T-cell (primary cell): ENCODE measurements at regions not wholly inside any gene's neighbourhood (a gene's known extent, or its start where the extent isn't known, plus 50 kb on each side); places are given as distances from the start of the nearest gene placed in this dataset.

Source experiments
- ATAC-seq, 4 experiments: fragments of 200-7000 bp in 3 of 4; fragments of 150-1000 bp in 1 of 4; cut with Tn5 transposase; replicated peaks in 1 of 4; 1 replicate in 3 of 4; 2 replicates in 1 of 4; pipeline ENCODE4 v1.10.0; 2021; ENCODE audit warnings: moderate library complexity in 3 of 4, mild to moderate bottlenecking in 2 of 4, moderate number of reproducible peaks in 1 of 4
- CTCF ChIA-PET, 2 donors: fragments of 300-600 bp; sonication (Branson Sonifier 250); formaldehyde crosslinking; loops; one replicate each; lab custom pipeline; 2022; ENCODE audit warnings: antibody characterized with exemption in 2 of 2; lab: Charles Lee
- POLR2A ChIA-PET, 2 donors: fragments of 300-600 bp; sonication (Branson Sonifier 250); formaldehyde crosslinking; loops; one replicate each; lab custom pipeline; 2022; ENCODE audit warnings: antibody characterized with exemption in 2 of 2; lab: Charles Lee
- DNase-seq, 35 experiments: peaks; one replicate each; pipeline versions ENCODE4 v3.0.0 to v3.0.0-alpha.2; 2013 to 2023
- H3K27ac ChIP-seq: one replicate; pipeline ENCODE4 v1.5.1; 2013; ENCODE audit warnings: low read length
- H3K27me3 ChIP-seq, 2 experiments: replicated peaks in 1 of 2; 1 replicate in 1 of 2; 2 replicates in 1 of 2; pipeline versions ENCODE4 v1.6.1 to v1.7.0; 2013; ENCODE audit warnings: low read length in 1 of 2, mixed read lengths in 1 of 2; ENCODE audit not compliant: control insufficient read depth in 2 of 2, insufficient read depth in 2 of 2; ENCODE audit errors: extremely low read depth in 1 of 2
- H3K36me3 ChIP-seq, 2 donors: 1 replicate in 1 of 2; 2 replicates in 1 of 2; pipeline versions ENCODE4 v1.6.1 to v1.7.0; 2013; ENCODE audit warnings: low read length in 1 of 2; ENCODE audit not compliant: control insufficient read depth in 2 of 2, insufficient read depth in 1 of 2; ENCODE audit errors: extremely low read depth in 1 of 2
- H3K4me1 ChIP-seq, 2 experiments: 1 replicate in 1 of 2; 2 replicates in 1 of 2; pipeline versions ENCODE4 v1.6.1 to v1.7.0; 2013; ENCODE audit warnings: low read length in 2 of 2, mixed read lengths in 1 of 2; ENCODE audit not compliant: insufficient read depth in 2 of 2, control insufficient read depth in 1 of 2; ENCODE audit errors: extremely low read depth in 1 of 2
- H3K4me3 ChIP-seq, 2 donors: 1 replicate in 1 of 2; 2 replicates in 1 of 2; pipeline versions ENCODE4 v1.5.1 to v1.7.0; 2013; ENCODE audit warnings: mild to moderate bottlenecking in 2 of 2, low read length in 1 of 2, moderate library complexity in 1 of 2; ENCODE audit not compliant: control insufficient read depth in 1 of 2; ENCODE audit errors: extremely low read depth in 1 of 2
- H3K9me3 ChIP-seq: 2 replicates; pipeline ENCODE4 v1.7.0; 2013
- H3K27ac Mint-ChIP-seq, 2 donors: one replicate each; pipeline ENCODE4 v1.8.0; 2020 to 2021; ENCODE audit warnings: mild to moderate bottlenecking in 2 of 2, mixed read lengths in 2 of 2
- H3K27me3 Mint-ChIP-seq, 2 donors: one replicate each; pipeline ENCODE4 v1.8.0; 2021 to 2022; ENCODE audit warnings: mixed read lengths in 2 of 2
- H3K36me3 Mint-ChIP-seq: one replicate; pipeline ENCODE4 v1.8.0; 2021; ENCODE audit warnings: mixed read lengths
- H3K4me1 Mint-ChIP-seq, 3 donors: one replicate each; pipeline ENCODE4 v1.8.0; 2020 to 2022; ENCODE audit warnings: mixed read lengths in 3 of 3, mild to moderate bottlenecking in 1 of 3
- H3K4me3 Mint-ChIP-seq, 3 donors: one replicate each; pipeline ENCODE4 v1.8.0; 2020 to 2022; ENCODE audit warnings: mild to moderate bottlenecking in 3 of 3, mixed read lengths in 3 of 3, moderate library complexity in 3 of 3
- H3K9me3 Mint-ChIP-seq, 3 donors: one replicate each; pipeline ENCODE4 v1.8.0; 2020 to 2022; ENCODE audit warnings: mixed read lengths in 3 of 3
- WGBS: methylation state at CpG from one replicate; pipeline ENCODE4 v1.1.5; 2013; ENCODE audit warnings: missing lambda C conversion rate; ENCODE audit not compliant: insufficient coverage; 5-methylcytosine and 5-hydroxymethylcytosine counted together

- ChIA-PET CTCF (no interaction called here), POLR2A (no interaction called here)
- Histone ChIP-seq H3K4me3 (no peak overlapping the region), H3K36me3 (no peaks in the 10 kb centered on the region), H3K27ac (no peak overlapping the region), H3K27me3 (no peaks in the 10 kb centered on the region), H3K9me3 (no peaks in the 10 kb centered on the region), H3K4me1 (no peaks in the 10 kb centered on the region)
- Mint-ChIP-seq H3K27ac (no peak overlapping the region), H3K9me3 (no peaks in the 10 kb centered on the region), H3K4me1 (no peaks in the 10 kb centered on the region), H3K4me3 (no peak overlapping the region), H3K27me3 (peaks cover 6 to 17% of the 10 kb centered on the region in 2 donors), H3K36me3 (no peaks in the 10 kb centered on the region)
- DNase-seq (no peak), ATAC-seq (no peak)
- 63% methylated on average over 1 of the region's 3 CpGs for WGBS
Measured at GRCh38 chr1:96978444-96978843, 256.9 kb downstream of the PTBP2 start.

DNA sequence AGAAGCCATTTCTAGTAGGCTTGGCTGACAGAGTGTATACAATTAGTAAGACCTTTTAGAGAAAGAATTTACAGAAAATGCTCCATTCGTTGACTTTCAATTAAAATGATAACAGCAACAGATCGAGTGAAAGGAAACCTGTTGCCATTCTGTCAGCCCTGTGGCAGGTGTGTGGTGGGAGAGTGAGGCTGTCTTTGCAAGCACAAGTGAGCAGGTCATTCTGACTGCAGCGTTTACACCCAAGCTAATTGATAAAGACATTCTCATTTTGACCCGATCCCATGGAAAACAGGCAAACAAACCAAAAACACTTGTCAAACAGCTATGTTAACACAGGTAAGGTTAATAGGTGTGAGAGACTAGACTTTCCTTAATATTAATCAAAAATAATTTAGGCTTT lies 257.3 kb downstream of the PTBP2 start:
- POLR2A ChIA-PET: no interaction called here
- no peak overlapping the region for H3K4me3 Mint-ChIP-seq
- no CpG with 5 or more reads among the region's 4 CpGs for WGBS
- H3K9me3 Mint-ChIP-seq: no peaks in the 10 kb centered on the region
- H3K27me3 ChIP-seq: no peaks in the 10 kb centered on the region
- no peaks in the 10 kb centered on the region for H3K36me3 ChIP-seq
- ATAC-seq (no peak), DNase-seq (no peak)
- no peak overlapping the region for H3K27ac Mint-ChIP-seq
- CTCF ChIA-PET: no interaction called here
- no peaks in the 10 kb centered on the region for H3K4me1 ChIP-seq
- H3K27me3 Mint-ChIP-seq: peaks cover 6 to 13% of the 10 kb centered on the region in 2 donors
- H3K9me3 ChIP-seq: no peaks in the 10 kb centered on the region
- no peak overlapping the region for H3K27ac ChIP-seq
- no peaks in the 10 kb centered on the region for H3K36me3 Mint-ChIP-seq
- H3K4me1 Mint-ChIP-seq: no peaks in the 10 kb centered on the region
- no peak overlapping the region for H3K4me3 ChIP-seq

DNA sequence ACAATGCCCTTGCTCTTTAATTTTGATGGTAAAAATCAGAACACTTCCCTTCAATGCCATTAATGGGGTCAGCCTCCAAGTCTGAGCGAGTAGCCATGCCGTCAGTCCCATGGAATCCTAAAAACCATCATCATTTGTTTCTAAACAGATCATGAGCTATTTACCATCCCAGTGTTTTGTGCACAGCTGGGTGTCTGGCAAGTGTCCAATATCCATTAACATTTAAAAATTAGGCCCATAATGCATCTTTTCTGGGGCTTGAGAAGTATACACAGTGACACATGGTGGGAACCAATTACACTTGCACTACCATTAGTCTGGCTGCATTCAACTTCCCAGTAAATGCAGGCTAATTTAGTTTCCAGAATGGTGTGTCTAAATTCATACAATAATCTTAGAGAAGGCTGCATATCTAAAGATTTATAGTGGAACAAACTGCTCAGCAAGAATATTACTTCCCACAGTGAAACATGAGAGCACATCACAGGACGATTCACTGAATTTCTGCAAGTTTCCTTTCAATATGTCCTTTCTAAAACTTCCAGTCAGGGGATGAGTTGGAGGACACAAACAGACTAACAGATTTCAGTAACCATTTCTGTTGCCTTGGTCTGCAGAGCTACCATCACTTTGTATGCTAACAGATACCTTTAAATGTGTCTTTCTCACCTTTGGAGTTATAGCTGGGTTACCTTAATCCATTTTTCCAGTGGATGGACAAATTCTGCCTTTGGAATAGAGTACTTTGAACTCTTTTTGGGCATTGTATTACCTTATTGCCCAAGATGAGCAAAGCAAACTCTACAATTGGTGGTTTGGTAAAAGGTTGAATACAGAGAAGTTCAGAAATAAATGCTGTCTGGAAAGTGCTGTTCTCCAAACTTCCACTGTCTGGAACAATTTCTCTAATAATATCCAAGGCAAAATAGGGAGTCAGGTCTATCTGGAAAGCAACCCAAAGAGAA lies 258.0 kb downstream of the PTBP2 start:
- no peak overlapping the region for H3K4me3 Mint-ChIP-seq
- Histone ChIP-seq H3K36me3 (no peaks in the 10 kb centered on the region), H3K9me3 (no peaks in the 10 kb centered on the region), H3K27me3 (no peaks in the 10 kb centered on the region), H3K4me3 (no peak overlapping the region), H3K27ac (no peak overlapping the region), H3K4me1 (no peaks in the 10 kb centered on the region)
- no peaks in the 10 kb centered on the region for H3K36me3 Mint-ChIP-seq
- POLR2A ChIA-PET: no interaction called here
- H3K27me3 Mint-ChIP-seq: peaks cover 6 to 13% of the 10 kb centered on the region in 2 donors
- CTCF ChIA-PET: no interaction called here
- WGBS: 100% methylated on average over 2 of the region's 3 CpGs
- ATAC-seq (no peak), DNase-seq (no peak)
- H3K4me1 Mint-ChIP-seq: no peaks in the 10 kb centered on the region
- no peaks in the 10 kb centered on the region for H3K9me3 Mint-ChIP-seq
- no peak overlapping the region for H3K27ac Mint-ChIP-seq

GRCh38 chr1:96980448-96980847 lies 258.9 kb downstream of the PTBP2 start:
- Mint-ChIP-seq H3K4me3 (no peak overlapping the region), H3K27me3 (peaks cover 6 to 11% of the 10 kb centered on the region in 2 donors), H3K4me1 (no peaks in the 10 kb centered on the region), H3K27ac (no peak overlapping the region), H3K36me3 (no peaks in the 10 kb centered on the region), H3K9me3 (peaks cover 0 to 2% (median 1%) of the 10 kb centered on the region in 3 donors)
- no peaks in the 10 kb centered on the region for H3K9me3 ChIP-seq
- whole genome bisulfite sequencing: 71% methylated on average over 1 of the region's 2 CpGs
- no peaks in the 10 kb centered on the region for H3K27me3 ChIP-seq
- ChIA-PET POLR2A (no interaction called here), CTCF (no interaction called here)
- ATAC-seq (no peak), DNase-seq (no peak)
- no peak overlapping the region for H3K27ac ChIP-seq
- no peak overlapping the region for H3K4me3 ChIP-seq
- H3K4me1 ChIP-seq: no peaks in the 10 kb centered on the region
- no peaks in the 10 kb centered on the region for H3K36me3 ChIP-seq

GRCh38 chr1:96981181-96981580 lies 259.6 kb downstream of the PTBP2 start:
- POLR2A ChIA-PET: no interaction called here
- no peak for ATAC-seq
- Mint-ChIP-seq H3K36me3 (no peaks in the 10 kb centered on the region), H3K4me3 (no peak overlapping the region), H3K9me3 (peaks cover 0 to 4% (median 2%) of the 10 kb centered on the region in 3 donors), H3K4me1 (no peaks in the 10 kb centered on the region), H3K27me3 (peaks cover 2 to 9% of the 10 kb centered on the region in 2 donors), H3K27ac (no peak overlapping the region)
- no peak overlapping the region for H3K4me3 ChIP-seq
- no peaks in the 10 kb centered on the region for H3K36me3 ChIP-seq
- CTCF ChIA-PET: no interaction called here
- H3K27me3 ChIP-seq: no peaks in the 10 kb centered on the region
- no peaks in the 10 kb centered on the region for H3K9me3 ChIP-seq
- no peak overlapping the region for H3K27ac ChIP-seq
- H3K4me1 ChIP-seq: no peaks in the 10 kb centered on the region
- no peak for DNase-seq

DNA sequence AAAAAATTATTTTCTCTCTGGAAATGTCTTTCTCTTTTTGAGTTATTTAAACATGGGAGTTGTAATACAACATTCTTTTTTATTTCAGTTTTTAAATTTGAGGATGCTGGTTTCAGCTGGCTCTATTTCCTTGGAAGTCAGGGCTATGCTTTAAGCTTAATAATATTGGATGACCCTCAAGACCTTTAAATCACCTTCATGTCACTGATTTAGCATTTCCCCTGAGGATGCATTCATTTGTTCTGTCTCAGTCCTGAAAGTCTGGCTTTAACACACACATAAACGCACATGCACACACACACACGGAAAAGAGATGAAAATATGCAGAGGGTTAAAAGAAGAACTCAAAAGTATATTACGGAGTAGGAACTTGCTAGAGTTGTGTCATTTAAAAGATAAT lies 260.5 kb downstream of the PTBP2 start:
- Mint-ChIP-seq H3K27me3 (peaks cover 2 to 9% of the 10 kb centered on the region in 2 donors), H3K4me3 (no peak overlapping the region), H3K27ac (no peak overlapping the region), H3K36me3 (no peaks in the 10 kb centered on the region), H3K9me3 (peaks cover 0 to 4% (median 2%) of the 10 kb centered on the region in 3 donors), H3K4me1 (no peaks in the 10 kb centered on the region)
- H3K36me3 ChIP-seq: no peaks in the 10 kb centered on the region
- ATAC-seq: no peak
- H3K9me3 ChIP-seq: no peaks in the 10 kb centered on the region
- CTCF ChIA-PET: interaction anchor here in 1 of 2 donors (0.9 kb wide), 1 partner anchor 12 kb away, joined by 3 read pairs; no protein-coding TSS in a partner anchor
- POLR2A ChIA-PET: no interaction called here
- WGBS: 100% methylated on average over 1 of the region's 3 CpGs
- H3K27me3 ChIP-seq: no peaks in the 10 kb centered on the region
- no peaks in the 10 kb centered on the region for H3K4me1 ChIP-seq
- no peak for DNase-seq
- no peak overlapping the region for H3K4me3 ChIP-seq
- no peak overlapping the region for H3K27ac ChIP-seq
